ENCODE measurements at regions not wholly inside any gene's neighbourhood (a gene's known extent, or its start where the extent isn't known, plus 50 kb on each side); places are given as distances from the start of the nearest gene placed in this dataset.

DNA sequence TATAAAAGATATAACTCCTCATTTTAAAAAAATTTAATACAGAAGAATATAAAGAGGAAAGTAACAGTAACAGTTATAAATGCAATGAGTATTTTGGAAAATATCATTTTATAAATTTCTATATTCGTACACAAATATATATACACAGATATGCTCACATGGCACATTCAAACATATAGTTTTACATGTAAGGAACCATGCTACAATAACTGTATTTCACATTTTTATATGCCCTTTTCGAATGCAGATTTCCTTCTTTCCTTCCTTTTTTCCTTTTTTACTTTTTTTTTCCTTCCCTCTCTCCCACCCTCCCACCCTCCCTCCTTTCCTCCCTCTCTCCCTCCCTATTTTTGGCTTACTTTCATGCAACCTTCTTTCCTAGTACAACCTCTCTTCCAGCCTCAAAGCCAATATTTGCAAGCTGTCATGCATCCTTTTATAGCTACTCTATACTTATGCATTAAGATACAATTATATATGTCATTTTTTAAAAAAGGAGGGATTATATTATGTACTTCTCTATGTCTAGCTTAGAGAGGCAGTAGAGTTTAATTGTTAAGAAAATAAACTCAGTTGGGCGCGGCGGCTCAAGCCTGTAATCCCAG, 830.5 kb downstream of the IGSF11 start:
- no peak for TF ChIP-seq CTCF (IDR thresholded peaks at IDR 0.05)
- intact Hi-C loops (cut with DNase I): no loop called here
- no peaks in the 10 kb centered on the region for H3K36me3 ChIP-seq (ENCODE audit: insufficient read depth in 1 of 2, low read depth in 1 of 2)
- H3K9me3 ChIP-seq: peaks cover 6% of the 10 kb centered on the region
- no peak for ATAC-seq
- 81 to 85% (median 82%) methylated on average over 5 of the region's 5 CpGs for WGBS, 3 donors
- no peaks in the 10 kb centered on the region for H3K27me3 ChIP-seq (ENCODE audit: insufficient read depth in 3 of 3, low read length in 2 of 3)
- H3K27ac ChIP-seq: no peak overlapping the region
- DNase-seq: no peak
- no peaks in the 10 kb centered on the region for H3K4me1 ChIP-seq
- H3K4me3 ChIP-seq: no peak overlapping the region

GRCh38 chr3:118207271-118207670, 827.4 kb downstream of the IGSF11 start:
- ATAC-seq (no peak), DNase-seq (no peak)
- H3K27ac ChIP-seq: no peak overlapping the region
- H3K27me3 ChIP-seq (ENCODE audit: insufficient read depth in 3 of 3, low read length in 2 of 3): no peaks in the 10 kb centered on the region
- no peaks in the 10 kb centered on the region for H3K4me1 ChIP-seq
- 76 to 81% (median 80%) methylated on average over 3 of the region's 3 CpGs for WGBS, 3 donors
- no peaks in the 10 kb centered on the region for H3K9me3 ChIP-seq
- H3K4me3 ChIP-seq: no peak overlapping the region
- H3K36me3 ChIP-seq (ENCODE audit: insufficient read depth in 1 of 2, low read depth in 1 of 2): no peaks in the 10 kb centered on the region
- intact Hi-C loops (cut with DNase I): no loop called here
- TF ChIP-seq CTCF (IDR thresholded peaks at IDR 0.05): no peak

DNA sequence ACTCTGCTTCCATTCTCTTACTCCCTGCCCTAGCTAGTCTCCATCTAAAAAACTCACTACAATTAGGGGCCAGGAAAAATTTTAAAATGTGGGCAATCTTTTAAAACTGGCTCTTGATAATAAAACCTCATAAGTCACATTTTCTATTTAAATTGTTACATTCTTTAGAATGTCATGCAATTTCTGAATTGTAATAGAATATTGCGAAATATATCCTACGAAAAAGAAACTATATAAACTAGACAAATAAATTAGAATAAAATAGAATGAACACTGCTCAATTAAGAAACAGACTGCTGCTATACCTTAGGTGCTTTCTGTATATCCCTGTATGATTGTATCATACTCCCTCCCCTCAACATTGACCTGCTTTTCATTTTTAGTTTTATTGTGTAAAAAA, 826.0 kb downstream of the IGSF11 start:
- no peaks in the 10 kb centered on the region for H3K4me1 ChIP-seq
- H3K27me3 ChIP-seq (ENCODE audit: insufficient read depth in 3 of 3, low read length in 2 of 3): no peaks in the 10 kb centered on the region
- DNase-seq (no peak), ATAC-seq (no peak)
- no peaks in the 10 kb centered on the region for H3K36me3 ChIP-seq (ENCODE audit: insufficient read depth in 1 of 2, low read depth in 1 of 2)
- intact Hi-C loops (cut with DNase I): no loop called here
- H3K9me3 ChIP-seq: no peaks in the 10 kb centered on the region
- WGBS, 3 donors: 46 to 71% (median 49%) methylated on average over 2 of the region's 2 CpGs
- H3K27ac ChIP-seq: no peak overlapping the region
- H3K4me3 ChIP-seq: no peak overlapping the region
- TF ChIP-seq CTCF (IDR thresholded peaks at IDR 0.05): no peak

- no peak overlapping the region for H3K4me3 ChIP-seq
- no peak for DNase-seq
- H3K36me3 ChIP-seq (ENCODE audit: insufficient read depth in 1 of 2, low read depth in 1 of 2): no peaks in the 10 kb centered on the region
- H3K4me1 ChIP-seq: no peaks in the 10 kb centered on the region
- intact Hi-C loops (cut with DNase I): no loop called here
- no peak for TF ChIP-seq CTCF (IDR thresholded peaks at IDR 0.05)
- no peaks in the 10 kb centered on the region for H3K9me3 ChIP-seq
- H3K27ac ChIP-seq: no peak overlapping the region
- H3K27me3 ChIP-seq (ENCODE audit: insufficient read depth in 3 of 3, low read length in 2 of 3): no peaks in the 10 kb centered on the region
- ATAC-seq: no peak
These were observed 820.8 kb downstream of the IGSF11 start for GRCh38 chr3:118213892-118214291.

DNA sequence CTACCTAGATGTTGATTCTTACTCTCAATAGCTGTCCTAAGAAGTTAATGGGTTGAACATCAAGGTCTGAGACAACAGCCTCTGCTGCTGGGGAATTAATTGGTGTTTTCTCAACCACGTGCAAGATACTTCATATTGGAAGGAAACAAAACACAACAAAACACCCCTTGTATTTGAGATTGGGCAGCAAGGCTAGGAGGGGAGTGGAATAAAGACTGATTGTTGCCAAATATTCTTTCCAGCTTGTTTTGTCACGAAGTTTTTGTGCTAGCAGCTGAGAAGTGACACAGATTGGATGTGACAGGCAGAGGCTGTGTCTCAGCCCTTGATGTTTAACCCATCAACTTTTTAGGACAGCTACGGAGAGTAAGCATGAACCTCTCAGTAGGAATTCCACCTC, 808.4 kb downstream of the IGSF11 start:
- no peaks in the 10 kb centered on the region for H3K27me3 ChIP-seq (ENCODE audit: insufficient read depth in 3 of 3, low read length in 2 of 3)
- H3K9me3 ChIP-seq: peaks cover 5% of the 10 kb centered on the region
- H3K36me3 ChIP-seq (ENCODE audit: insufficient read depth in 1 of 2, low read depth in 1 of 2): no peaks in the 10 kb centered on the region
- no peak for ATAC-seq
- H3K27ac ChIP-seq: no peak overlapping the region
- intact Hi-C loops (cut with DNase I): no loop called here
- no peaks in the 10 kb centered on the region for H3K4me1 ChIP-seq
- no peak overlapping the region for H3K4me3 ChIP-seq
- TF ChIP-seq CTCF (IDR thresholded peaks at IDR 0.05): no peak
- 49 to 56% (median 50%) methylated on average over 3 of the region's 3 CpGs for WGBS, 3 donors
- DNase-seq: no peak
